ENCODE measurements at regions not wholly inside any gene's neighbourhood (a gene's known extent, or its start where the extent isn't known, plus 50 kb on each side); places are given as distances from the start of the nearest gene placed in this dataset.
A peak's percentile ranks its signal among the peaks of the same experiment; 100 is the strongest.

DNA sequence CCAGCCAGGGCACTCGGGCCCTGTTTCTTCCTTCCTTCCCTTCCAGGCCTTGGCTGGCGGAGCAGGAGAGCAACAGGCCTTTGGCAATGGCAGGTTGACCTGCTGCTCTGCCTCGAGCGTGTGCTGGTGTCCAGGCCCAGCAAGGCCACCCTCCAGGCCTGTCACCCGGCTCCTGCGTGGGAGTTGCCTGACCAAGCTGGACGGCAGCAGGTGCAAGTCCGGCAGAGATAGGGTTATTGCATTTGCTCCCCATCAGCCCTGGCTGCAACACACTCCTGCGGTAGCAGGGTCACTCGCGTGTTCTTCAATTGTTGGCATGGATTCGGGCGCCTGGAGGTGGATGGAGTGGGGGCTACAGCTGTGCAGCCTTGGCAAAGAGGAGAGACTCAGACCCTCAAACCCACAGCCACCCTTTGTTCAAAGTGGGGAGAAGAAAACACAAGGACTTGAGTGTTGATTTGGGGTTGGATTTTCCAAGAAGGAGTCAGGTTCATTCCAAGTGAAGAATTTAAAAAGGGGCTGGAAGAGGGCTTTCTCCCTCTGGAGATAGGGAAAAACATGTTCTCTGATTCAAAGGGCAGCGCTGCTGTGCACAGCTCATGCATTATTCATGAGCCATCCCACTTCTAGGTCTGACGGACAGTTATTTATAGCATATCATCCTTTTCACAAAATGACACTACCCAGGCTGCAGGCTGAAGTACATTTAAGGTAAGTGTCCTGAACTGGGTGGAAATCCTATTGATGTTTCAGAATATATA lies 64.2 kb upstream of the PITRM1 start:
- no peaks in the 10 kb centered on the region for H3K36me3 Mint-ChIP-seq
- peaks cover 4 to 7% (median 6%) of the 10 kb centered on the region in 3 donors for H3K4me1 Mint-ChIP-seq
- H3K27ac Mint-ChIP-seq: peak overlapping the region in 1 of 6 donors; percentile 20
- no peaks in the 10 kb centered on the region for H3K9me3 Mint-ChIP-seq
- DNase-seq (no peak), ATAC-seq (ENCODE audit: low read depth in 2 of 2) (no peak)
- peak overlapping the region in 1 of 8 donors; percentile 54 for H3K4me3 Mint-ChIP-seq
- peaks cover 5 to 43% (median 15%) of the 10 kb centered on the region in 3 donors for H3K27me3 Mint-ChIP-seq

DNA sequence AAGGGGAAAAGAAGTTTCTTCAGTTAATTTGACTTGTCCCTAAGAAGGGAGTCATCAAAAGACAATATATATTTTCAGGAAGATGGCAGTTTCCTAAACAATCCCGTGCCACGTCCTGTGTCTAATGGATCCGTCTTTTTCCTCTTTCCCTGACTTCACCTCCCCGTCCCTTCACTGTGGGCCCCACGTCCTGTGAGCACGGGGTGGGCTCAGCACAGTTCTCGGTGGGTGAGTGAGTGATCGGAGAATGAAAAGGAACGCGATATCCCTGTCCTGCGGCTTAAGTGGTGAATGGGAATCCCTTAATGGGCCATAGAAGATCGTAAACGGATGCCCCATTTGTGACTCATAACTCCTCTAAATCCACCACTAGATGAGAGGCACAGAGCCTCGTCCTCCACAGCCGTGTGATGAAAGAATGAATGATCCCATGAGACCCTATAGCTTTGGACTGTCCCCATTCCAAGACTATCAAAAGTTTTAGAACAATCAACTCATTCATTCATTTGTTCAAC lies 63.5 kb upstream of the PITRM1 start:
- H3K36me3 Mint-ChIP-seq: no peaks in the 10 kb centered on the region
- H3K27ac Mint-ChIP-seq: no peak overlapping the region
- H3K4me3 Mint-ChIP-seq: no peak overlapping the region
- DNase-seq (no peak), ATAC-seq (ENCODE audit: low read depth in 2 of 2) (no peak)
- peaks cover 4 to 7% (median 6%) of the 10 kb centered on the region in 3 donors for H3K4me1 Mint-ChIP-seq
- H3K9me3 Mint-ChIP-seq: no peaks in the 10 kb centered on the region
- peaks cover 5 to 50% (median 15%) of the 10 kb centered on the region in 3 donors for H3K27me3 Mint-ChIP-seq

DNA sequence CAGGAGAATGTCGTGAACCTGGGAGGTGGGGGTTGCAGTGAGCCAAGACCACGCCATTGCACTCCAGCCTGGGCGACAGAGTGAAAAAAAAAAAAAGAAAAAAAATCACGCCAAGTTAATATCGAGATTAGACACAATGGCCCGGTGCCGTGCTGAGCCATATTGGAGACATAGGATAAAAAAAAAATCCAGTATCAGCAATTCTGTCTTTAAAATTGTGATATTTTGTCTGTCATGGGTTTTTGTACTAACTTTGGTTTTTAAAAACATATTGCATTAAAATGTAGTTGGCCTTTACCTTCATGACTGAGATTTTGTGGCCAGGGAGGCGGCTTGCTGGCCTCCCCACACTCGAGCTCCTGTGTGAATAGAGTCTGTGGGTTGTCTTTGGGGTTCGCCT lies 62.8 kb upstream of the PITRM1 start:
- Mint-ChIP-seq H3K36me3 (no peaks in the 10 kb centered on the region), H3K27ac (no peak overlapping the region), H3K4me1 (peaks cover 4 to 7% (median 6%) of the 10 kb centered on the region in 3 donors), H3K9me3 (no peaks in the 10 kb centered on the region), H3K4me3 (no peak overlapping the region), H3K27me3 (peaks cover 5 to 51% (median 15%) of the 10 kb centered on the region in 3 donors)
- DNase-seq (no peak), ATAC-seq (ENCODE audit: low read depth in 2 of 2) (no peak)

DNA sequence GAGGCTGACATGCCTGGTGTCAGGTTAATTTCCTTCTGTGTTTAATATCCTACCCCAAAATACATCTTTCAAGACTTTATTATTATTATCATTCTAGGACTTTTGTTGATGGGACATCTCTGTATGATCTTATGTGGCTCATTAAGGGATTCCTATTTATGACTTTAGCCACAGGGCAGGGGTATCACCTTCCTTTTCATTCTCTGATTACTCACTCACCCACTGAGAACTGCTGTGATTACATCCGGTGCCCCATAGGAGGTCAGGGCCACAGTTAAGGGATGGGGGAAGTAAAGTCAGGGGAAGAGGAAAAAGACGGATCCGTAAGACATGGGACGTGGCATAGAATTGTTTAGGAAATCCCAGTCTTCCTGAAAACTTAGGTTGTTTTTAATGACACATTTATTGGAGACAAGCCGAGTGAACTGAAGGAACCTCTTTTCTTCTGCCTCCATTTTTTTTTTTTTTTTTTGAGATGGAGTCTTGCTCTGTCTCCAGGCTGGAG lies 61.0 kb upstream of the PITRM1 start:
- no peak overlapping the region for H3K27ac Mint-ChIP-seq
- peaks cover 0 to 2% (median 0%) of the 10 kb centered on the region in 7 donors for H3K9me3 Mint-ChIP-seq
- no peak for ATAC-seq (ENCODE audit: low read depth in 2 of 2)
- DNase-seq: no peak
- no peak overlapping the region for H3K4me3 Mint-ChIP-seq
- H3K27me3 Mint-ChIP-seq: peaks cover 0 to 39% (median 15%) of the 10 kb centered on the region in 3 donors
- no peaks in the 10 kb centered on the region for H3K36me3 Mint-ChIP-seq
- H3K4me1 Mint-ChIP-seq: no peaks in the 10 kb centered on the region

DNA sequence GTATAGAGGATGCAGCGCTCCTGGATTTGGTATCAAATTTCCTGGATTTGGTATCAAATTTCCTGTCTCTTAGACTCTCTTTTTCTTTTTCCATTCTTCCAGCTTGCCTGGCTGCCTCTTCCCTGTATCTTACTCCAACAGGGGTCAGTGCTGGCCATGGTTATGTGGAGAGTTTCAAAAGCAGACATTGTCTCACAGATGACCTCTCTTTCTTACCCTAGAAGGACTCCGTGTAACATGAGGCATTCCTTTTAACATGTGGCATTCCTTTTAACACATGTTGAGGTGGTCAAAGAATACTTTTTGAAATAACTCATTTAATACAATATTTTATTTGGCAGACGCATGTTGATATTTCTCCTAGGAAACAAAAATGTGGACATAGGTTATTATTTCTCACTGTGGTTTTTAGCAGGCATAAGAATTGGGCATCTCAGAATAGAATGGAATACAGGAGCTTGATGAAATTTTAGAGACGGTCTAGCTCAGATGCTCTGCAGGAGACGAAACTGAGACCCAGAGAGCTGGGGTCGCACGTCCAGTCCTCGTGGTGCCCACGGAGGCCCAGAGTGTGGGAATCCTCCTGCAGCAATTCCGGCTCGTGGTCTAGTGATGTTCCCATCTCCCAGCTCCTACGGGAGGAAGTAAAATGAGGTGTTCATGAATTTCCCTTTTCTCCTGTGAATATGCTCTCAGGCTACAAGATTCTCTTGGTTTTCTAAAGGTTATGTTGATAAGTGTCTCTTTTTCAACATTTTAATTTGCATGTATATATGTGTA lies 59.6 kb upstream of the PITRM1 start:
- no peak overlapping the region for H3K27ac Mint-ChIP-seq
- H3K36me3 Mint-ChIP-seq: no peaks in the 10 kb centered on the region

DNA sequence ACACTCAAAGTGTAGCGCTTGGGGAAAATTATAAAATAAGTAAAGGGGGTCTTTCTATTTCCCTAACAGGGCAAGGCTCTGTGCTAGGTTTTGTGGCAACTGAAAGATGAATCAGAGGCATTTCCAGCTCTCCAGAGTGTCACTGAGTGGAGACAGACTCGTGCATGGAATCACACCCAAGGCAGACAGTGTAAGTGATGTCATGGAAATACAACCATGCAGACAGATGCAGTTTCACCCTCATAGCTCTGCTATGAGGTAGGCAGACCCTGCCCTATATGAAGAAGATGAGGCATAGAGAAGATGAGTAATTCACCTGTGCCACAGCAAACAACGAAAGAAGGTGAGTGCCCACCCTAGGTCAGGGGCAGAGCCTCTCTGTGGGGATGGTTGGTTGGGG lies 57.2 kb upstream of the PITRM1 start:
- Mint-ChIP-seq H3K4me1 (no peaks in the 10 kb centered on the region), H3K27me3 (peaks cover 0 to 19% (median 13%) of the 10 kb centered on the region in 3 donors), H3K4me3 (no peak overlapping the region), H3K36me3 (no peaks in the 10 kb centered on the region), H3K9me3 (peaks cover 0 to 2% (median 0%) of the 10 kb centered on the region in 7 donors), H3K27ac (no peak overlapping the region)
- DNase-seq (no peak), ATAC-seq (ENCODE audit: low read depth in 2 of 2) (no peak)

More for the DNA sequence above, 59.6 kb upstream of the PITRM1 start:
- no peak for DNase-seq
- peaks cover 0 to 2% (median 0%) of the 10 kb centered on the region in 7 donors for H3K9me3 Mint-ChIP-seq
- no peak for ATAC-seq (ENCODE audit: low read depth in 2 of 2)
- no peak overlapping the region for H3K4me3 Mint-ChIP-seq
- H3K4me1 Mint-ChIP-seq: no peaks in the 10 kb centered on the region
- peaks cover 0 to 27% (median 15%) of the 10 kb centered on the region in 3 donors for H3K27me3 Mint-ChIP-seq

DNA sequence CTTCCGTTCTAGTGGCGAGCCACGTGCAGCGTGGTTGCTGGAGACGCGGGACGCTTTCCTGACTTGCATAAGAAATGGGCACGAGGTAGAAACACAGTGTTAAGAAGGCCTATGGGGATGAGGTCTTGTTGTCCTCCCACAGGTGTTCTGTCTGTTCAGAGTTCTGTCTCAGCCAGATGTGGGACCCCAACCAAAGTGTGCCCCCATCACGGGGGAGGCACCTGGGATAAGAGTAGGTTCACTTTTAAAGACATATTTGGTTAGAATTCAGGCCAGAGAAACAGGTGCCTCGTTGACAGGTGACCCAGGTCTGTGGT lies 56.0 kb upstream of the PITRM1 start:
- no peaks in the 10 kb centered on the region for H3K4me1 Mint-ChIP-seq
- no peak overlapping the region for H3K4me3 Mint-ChIP-seq
- peaks cover 0 to 2% (median 0%) of the 10 kb centered on the region in 7 donors for H3K9me3 Mint-ChIP-seq
- ATAC-seq (ENCODE audit: low read depth in 2 of 2) (no peak), DNase-seq (no peak)
- H3K27me3 Mint-ChIP-seq: peaks cover 0 to 14% (median 8%) of the 10 kb centered on the region in 3 donors
- no peak overlapping the region for H3K27ac Mint-ChIP-seq
- no peaks in the 10 kb centered on the region for H3K36me3 Mint-ChIP-seq

DNA sequence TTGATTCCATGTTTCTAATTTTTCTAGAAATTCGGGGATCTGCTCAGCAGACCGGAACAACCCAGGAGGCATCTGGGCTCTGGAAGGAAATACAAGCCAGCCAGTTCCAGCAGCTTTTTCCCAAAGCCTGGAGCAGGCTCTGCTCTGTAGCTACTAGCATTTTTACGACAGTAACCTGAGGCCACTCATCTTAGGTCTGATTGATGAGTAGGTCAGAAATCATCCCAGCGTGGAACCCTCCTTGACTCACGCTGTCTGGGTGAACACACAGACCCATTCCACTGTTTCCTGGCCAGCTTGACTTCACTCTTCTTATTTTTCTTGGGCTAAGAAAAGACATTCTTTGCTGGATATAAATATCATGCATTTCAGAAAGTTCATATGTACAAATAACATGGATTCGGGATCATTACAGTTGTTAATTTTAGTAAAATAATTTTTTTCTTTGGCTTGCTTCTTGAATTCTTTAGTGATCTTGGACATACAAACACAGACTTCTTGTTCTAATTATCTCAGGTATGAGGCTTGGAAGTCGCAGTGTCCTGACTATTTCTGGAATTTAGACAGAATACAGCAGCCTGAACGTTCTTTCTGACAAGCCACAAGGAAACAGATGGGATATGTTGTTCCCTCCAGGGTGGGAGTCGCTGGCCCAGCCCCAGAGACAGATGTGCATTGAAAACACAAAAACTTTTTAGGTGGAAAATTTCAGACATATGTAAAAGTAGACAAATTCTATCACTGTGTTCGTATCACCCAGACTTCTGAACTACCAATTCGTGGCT lies 54.6 kb upstream of the PITRM1 start:
- no peaks in the 10 kb centered on the region for H3K4me1 Mint-ChIP-seq
- no peak overlapping the region for H3K4me3 Mint-ChIP-seq
- no peak for ATAC-seq (ENCODE audit: low read depth in 2 of 2)
- peak overlapping the region in 1 of 6 donors; percentile 9 for H3K27ac Mint-ChIP-seq
- peaks cover 0 to 2% (median 0%) of the 10 kb centered on the region in 7 donors for H3K9me3 Mint-ChIP-seq
- no peak for DNase-seq
- no peaks in the 10 kb centered on the region for H3K36me3 Mint-ChIP-seq
- H3K27me3 Mint-ChIP-seq: peaks cover 0 to 8% (median 0%) of the 10 kb centered on the region in 3 donors

DNA sequence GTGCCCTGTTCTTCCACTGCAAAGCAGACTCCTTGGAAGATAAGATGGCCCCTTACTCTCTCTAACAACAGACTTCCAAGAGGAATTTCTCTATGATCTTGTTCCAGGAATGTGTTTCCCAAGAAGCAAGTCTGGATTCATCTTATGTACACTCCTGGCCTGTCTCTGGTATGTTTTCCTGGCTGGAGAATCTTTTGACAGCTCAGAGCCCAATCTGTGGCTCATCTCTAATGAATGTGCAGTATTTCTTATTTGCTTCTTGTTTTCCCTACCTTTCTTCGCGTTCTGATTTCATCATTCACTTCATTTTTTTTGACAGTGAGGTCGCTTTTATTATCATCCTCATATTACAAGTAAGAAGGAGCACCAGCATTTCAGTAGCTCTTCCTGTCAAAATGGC lies 53.0 kb upstream of the PITRM1 start:
- no peak for ATAC-seq (ENCODE audit: low read depth in 2 of 2)
- no peaks in the 10 kb centered on the region for H3K36me3 Mint-ChIP-seq
- no peak overlapping the region for H3K27ac Mint-ChIP-seq
- H3K27me3 Mint-ChIP-seq: peaks cover 0 to 8% (median 4%) of the 10 kb centered on the region in 3 donors
- H3K9me3 Mint-ChIP-seq: peaks cover 0 to 2% (median 0%) of the 10 kb centered on the region in 7 donors
- DNase-seq: no peak
- H3K4me3 Mint-ChIP-seq: no peak overlapping the region
- no peaks in the 10 kb centered on the region for H3K4me1 Mint-ChIP-seq

DNA sequence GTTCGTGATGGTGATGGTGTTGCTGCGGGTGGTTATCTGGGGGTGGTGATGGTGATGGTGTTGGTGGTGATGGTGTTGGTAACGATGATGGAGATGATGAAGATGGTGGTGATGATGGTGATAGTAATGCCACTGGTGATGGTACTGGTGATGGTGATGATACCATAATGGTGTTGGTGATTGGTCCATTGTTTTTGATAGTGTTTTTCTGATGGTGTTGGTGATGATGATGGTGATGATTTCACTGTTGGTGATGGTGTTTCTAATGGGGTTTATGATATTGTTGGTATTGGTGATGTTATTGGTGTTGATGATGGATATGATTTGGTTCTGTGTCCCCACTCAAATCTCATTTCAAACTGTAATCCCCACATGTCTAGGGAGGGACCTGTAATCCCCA lies 51.7 kb upstream of the PITRM1 start:
- no peak overlapping the region for H3K4me3 Mint-ChIP-seq
- no peaks in the 10 kb centered on the region for H3K4me1 Mint-ChIP-seq
- ATAC-seq (ENCODE audit: low read depth in 2 of 2): no peak
- peaks cover 0 to 3% (median 0%) of the 10 kb centered on the region in 7 donors for H3K9me3 Mint-ChIP-seq
- H3K36me3 Mint-ChIP-seq: no peaks in the 10 kb centered on the region
- peaks cover 3 to 13% (median 7%) of the 10 kb centered on the region in 3 donors for H3K27me3 Mint-ChIP-seq
- no peak overlapping the region for H3K27ac Mint-ChIP-seq
- no peak for DNase-seq

DNA sequence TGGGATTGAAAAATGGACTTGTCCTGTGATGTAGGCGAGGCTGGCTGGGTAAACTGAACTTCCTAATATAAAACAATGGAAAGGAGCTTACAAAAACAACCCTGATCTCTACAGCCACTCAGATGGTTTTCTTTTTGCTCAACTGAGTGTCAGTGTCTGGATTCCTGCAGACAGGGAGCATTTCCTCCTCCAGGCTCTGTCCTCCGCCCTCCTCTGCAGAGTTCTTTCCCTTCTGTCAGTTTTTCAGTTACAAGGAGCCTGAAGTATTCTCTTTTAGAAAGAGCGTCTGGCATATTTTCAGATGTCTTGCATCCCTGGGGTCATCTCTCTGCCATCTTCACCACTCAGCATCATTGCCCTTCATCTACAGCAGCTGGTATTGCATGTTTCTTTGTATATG lies 50.0 kb upstream of the PITRM1 start:
- DNase-seq (no peak), ATAC-seq (ENCODE audit: low read depth in 2 of 2) (no peak)
- no peak overlapping the region for H3K4me3 Mint-ChIP-seq
- no peak overlapping the region for H3K27ac Mint-ChIP-seq
- H3K36me3 Mint-ChIP-seq: no peaks in the 10 kb centered on the region
- peaks cover 10 to 17% (median 11%) of the 10 kb centered on the region in 3 donors for H3K27me3 Mint-ChIP-seq
- no peaks in the 10 kb centered on the region for H3K4me1 Mint-ChIP-seq
- H3K9me3 Mint-ChIP-seq: peaks cover 0 to 9% (median 0%) of the 10 kb centered on the region in 7 donors
